HepG2 (cell line): ENCODE measurements at regions not wholly inside any gene's neighbourhood (a gene's known extent, or its start where the extent isn't known, plus 50 kb on each side); places are given as distances from the start of the nearest gene placed in this dataset.

Experiments
- ATAC-seq: fragments of 200-7000 bp; cut with Tn5 transposase; 3 replicates; pipeline ENCODE4 v1.9.1; 2020; ENCODE audit warnings: mild to moderate bottlenecking, moderate library complexity
- BruUV-seq: library from RNA; stranded (reverse); fragments of 400-500 nt; replicated peaks from 2 replicates; lab custom pipeline; 2021; lab: Mats Ljungman, UMichigan
- CTCF ChIA-PET: fragments of 300-600 bp; formaldehyde crosslinking; extraction: SDS; loops from one replicate; lab custom pipeline; 2021; ENCODE audit warnings: low total read pairs, inconsistent platforms, low intra/inter-chr PET ratio; lab: Yijun Ruan, JAX
- POLR2A ChIA-PET: fragments of 350-600 bp; sonication (Branson Sonifier 250); formaldehyde crosslinking; loops from one replicate; lab custom pipeline; 2020; ENCODE audit warnings: antibody characterized with exemption, inconsistent platforms; lab: Yijun Ruan, JAX
- DNase-seq: peaks from one replicate; pipeline ENCODE4 v3.0.0-alpha.2; 2015; ENCODE audit warnings: low spot score
- FAIRE-seq: peaks from 3 replicates; lab custom pipeline; 2011; peaks lifted over from hg19 to GRCh38; lab: Jason Lieb, UNC
- H2AFZ ChIP-seq: one replicate; pipeline ENCODE4 v1.6.1; 2011; ENCODE audit warnings: low read length, inconsistent platforms
- H3K27ac ChIP-seq: fragments of 300-600 bp; 3 replicates; pipeline ENCODE4 v1.8.0; 2011; ENCODE audit warnings: mixed run types, mild to moderate bottlenecking, mixed read lengths, low read length, inconsistent platforms; ENCODE audit not compliant: insufficient read depth; ENCODE audit errors: extremely low read length
- H3K27me3 ChIP-seq, 2 experiments: fragments of 200-600 bp in 1 of 2; 2 replicates in 1 of 2; 3 replicates in 1 of 2; pipeline versions ENCODE4 v1.6.0 to v1.8.0; 2011; ENCODE audit warnings: low read length in 2 of 2, mild to moderate bottlenecking in 2 of 2, moderate library complexity in 2 of 2, inconsistent platforms in 1 of 2; ENCODE audit not compliant: insufficient read depth in 2 of 2, control insufficient read depth in 1 of 2
- H3K36me3 ChIP-seq, 2 experiments: fragments of 200-600 bp in 1 of 2; replicated peaks in 1 of 2; 2 replicates in 1 of 2; 3 replicates in 1 of 2; pipeline versions ENCODE4 v1.5.1 to v1.8.0; 2011; ENCODE audit warnings: low read length in 2 of 2, inconsistent platforms in 1 of 2; ENCODE audit not compliant: insufficient read depth in 2 of 2, control insufficient read depth in 1 of 2
- H3K4me1 ChIP-seq: 2 replicates; pipeline ENCODE4 v1.5.1; 2012; ENCODE audit warnings: low read length, inconsistent platforms; ENCODE audit not compliant: insufficient read depth
- H3K4me2 ChIP-seq: 2 replicates; pipeline ENCODE4 v1.6.0; 2011; ENCODE audit warnings: low read depth, low read length, inconsistent platforms
- H3K4me3 ChIP-seq, 3 experiments: fragments of 200-600 bp in 1 of 3; sonication (generic), shearing (Covaris generic) in 1 of 3; replicated peaks in 1 of 3; 2 replicates each; pipeline ENCODE4 v1.5.1; 2011 to 2016; ENCODE audit warnings: low read length in 3 of 3, inconsistent platforms in 2 of 3, low read depth in 2 of 3, mild to moderate bottlenecking in 2 of 3, control low read depth in 1 of 3, mixed read lengths in 1 of 3; ENCODE audit not compliant: insufficient read depth in 1 of 3
- H3K79me2 ChIP-seq: one replicate; pipeline ENCODE4 v1.6.1; 2011; ENCODE audit warnings: low read length, inconsistent platforms; ENCODE audit not compliant: insufficient read depth
- H3K9ac ChIP-seq: 2 replicates; pipeline ENCODE4 v1.6.0; 2011; ENCODE audit warnings: mild to moderate bottlenecking, low read depth, low read length, inconsistent platforms; ENCODE audit not compliant: insufficient read depth
- H3K9me3 ChIP-seq: 2 replicates; pipeline ENCODE4 v1.5.1; 2012; ENCODE audit warnings: mild to moderate bottlenecking, low read length
- H4K20me1 ChIP-seq: 2 replicates; pipeline ENCODE4 v1.6.0; 2011; ENCODE audit warnings: inconsistent platforms, mild to moderate bottlenecking, low read length, moderate library complexity; ENCODE audit not compliant: insufficient read depth
- ATM ChIP-seq: fragments of 450-650 bp; IDR thresholded peaks from 2 replicates; pipeline ENCODE4 v1.7.1; 2017; ENCODE audit warnings: mild to moderate bottlenecking, borderline replicate concordance
- HINFP ChIP-seq: sonication (generic); formaldehyde crosslinking; IDR thresholded peaks from 2 replicates; pipeline ENCODE4 v1.4.0; 2020; ENCODE audit warnings: low read depth, mild to moderate bottlenecking, missing genetic modification reagents
- KDM5B ChIP-seq: sonication (generic); formaldehyde crosslinking; IDR thresholded peaks from 2 replicates; pipeline ENCODE4 v1.4.0; 2020; ENCODE audit warnings: missing genetic modification reagents, mild to moderate bottlenecking, borderline replicate concordance
- TFDP1 ChIP-seq: IDR thresholded peaks from 2 replicates; pipeline ENCODE4 v1.6.1; 2016; ENCODE audit warnings: missing compliant biosample characterization, missing genetic modification reagents, borderline replicate concordance
- ZMAT3 ChIP-seq: sonication (generic); formaldehyde crosslinking; conservative IDR thresholded peaks from 2 replicates; pipeline ENCODE4 v1.7.0; 2021; ENCODE audit warnings: missing genetic modification reagents
- ZNF605 ChIP-seq: sonication (generic); formaldehyde crosslinking; IDR thresholded peaks from 2 replicates; pipeline ENCODE4 v1.8.0; 2022; ENCODE audit warnings: mild to moderate bottlenecking, missing genetic modification reagents
- WGBS: methylation state at CpG from one replicate; pipeline ENCODE4 v1.1.6; 2017; ENCODE audit warnings: low lambda C conversion rate; 5-methylcytosine and 5-hydroxymethylcytosine counted together
- in situ Hi-C: cut with HindIII; loops from 2 replicates; pipeline ENCODE4 v1.10.0; 2017; ENCODE audit warnings: low pct_unique_long_range_greater_than_20kb; ENCODE audit not compliant: extremely low pct_ligation_motif_present
- intact Hi-C: fragments of 100-400 bp; cut with micrococcal nuclease; formaldehyde crosslinking; loops from one replicate; pipeline ENCODE4 v1.10.0; 2022; ENCODE audit not compliant: unreplicated experiment

GRCh38 chr5:147996379-147996778, 67.4 kb upstream of the SPINK5 start:
- FAIRE-seq (no peak), DNase-seq (no peak), ATAC-seq (no peak)
- H3K27me3 ChIP-seq = no peaks in the 10 kb centered on the region
- in situ Hi-C loops = no loop called here
- H3K27ac ChIP-seq = no peak overlapping the region
- no peak overlapping the region for H2AFZ ChIP-seq
- no peak overlapping the region for H3K4me2 ChIP-seq
- H3K79me2 ChIP-seq = no peaks in the 10 kb centered on the region
- intact Hi-C loops = no loop called here
- peaks cover 17% of the 10 kb centered on the region for H3K9me3 ChIP-seq
- no TSS peak for BruUV-seq
- 0% methylated on average over 4 of the region's 5 CpGs for WGBS
- H3K4me1 ChIP-seq = no peaks in the 10 kb centered on the region
- ChIA-PET POLR2A (no interaction called here), CTCF (no interaction called here)
- no peaks in the 10 kb centered on the region for H4K20me1 ChIP-seq
- no peaks in the 10 kb centered on the region for H3K36me3 ChIP-seq
- no peak overlapping the region for H3K4me3 ChIP-seq
- TF ChIP-seq KDM5B (CRISPR knock-in tag) (no peak), TFDP1 (CRISPR knock-in tag) (no peak), ZMAT3 (CRISPR knock-in tag) (no peak)
- H3K9ac ChIP-seq = no peak overlapping the region

GRCh38 chr5:147995846-147996245, 67.9 kb upstream of the SPINK5 start:
- H3K27me3 ChIP-seq = no peaks in the 10 kb centered on the region
- intact Hi-C loops (no loop called here), in situ Hi-C loops (no loop called here)
- no TSS peak for BruUV-seq
- ATAC-seq (no peak), FAIRE-seq (no peak), DNase-seq (no peak)
- TF ChIP-seq ATM (no peak), HINFP (CRISPR knock-in tag) (no peak), ZNF605 (no peak)
- H3K9me3 ChIP-seq = peaks cover 13% of the 10 kb centered on the region
- 1% methylated on average over 4 of the region's 4 CpGs for WGBS
- no peak overlapping the region for H3K9ac ChIP-seq
- no peaks in the 10 kb centered on the region for H3K79me2 ChIP-seq
- no peaks in the 10 kb centered on the region for H3K36me3 ChIP-seq
- H3K4me3 ChIP-seq = no peak overlapping the region
- H3K27ac ChIP-seq = no peak overlapping the region
- no peaks in the 10 kb centered on the region for H4K20me1 ChIP-seq
- H2AFZ ChIP-seq = no peak overlapping the region
- POLR2A ChIA-PET = no interaction called here
- no peak overlapping the region for H3K4me2 ChIP-seq
- H3K4me1 ChIP-seq = no peaks in the 10 kb centered on the region
- CTCF ChIA-PET = no interaction called here
